ENCODE measurements at regions not wholly inside any gene's neighbourhood (a gene's known extent, or its start where the extent isn't known, plus 50 kb on each side); places are given as distances from the start of the nearest gene placed in this dataset.
"Not testable (repeated sequence)": the region's sequence is repeated elsewhere in the genome, so short reads cannot be mapped to it uniquely, and the experiment has no call there.

DNA sequence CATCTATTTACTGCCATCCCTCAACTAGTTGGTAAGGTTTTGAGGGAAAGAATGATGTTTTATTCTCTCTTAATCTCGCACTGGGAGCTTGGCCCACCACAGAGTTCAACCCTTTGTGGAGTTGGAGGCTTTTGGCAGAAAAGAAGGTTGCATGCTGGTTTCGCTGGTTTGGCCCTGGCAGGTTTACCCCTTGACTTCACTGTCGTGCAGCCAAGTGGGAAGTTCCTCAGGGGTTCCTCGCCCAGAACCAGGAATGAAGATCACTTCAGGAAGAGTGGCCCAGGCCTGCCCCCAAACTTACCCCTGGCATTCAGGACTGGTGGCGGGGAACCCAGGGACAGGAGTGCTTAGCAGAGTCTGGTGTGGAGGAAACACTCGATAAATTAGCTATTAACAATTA is 103.1 kb upstream of the LYZL2 start:
- DNase-seq (ENCODE audit: low spot score): no peak

DNA sequence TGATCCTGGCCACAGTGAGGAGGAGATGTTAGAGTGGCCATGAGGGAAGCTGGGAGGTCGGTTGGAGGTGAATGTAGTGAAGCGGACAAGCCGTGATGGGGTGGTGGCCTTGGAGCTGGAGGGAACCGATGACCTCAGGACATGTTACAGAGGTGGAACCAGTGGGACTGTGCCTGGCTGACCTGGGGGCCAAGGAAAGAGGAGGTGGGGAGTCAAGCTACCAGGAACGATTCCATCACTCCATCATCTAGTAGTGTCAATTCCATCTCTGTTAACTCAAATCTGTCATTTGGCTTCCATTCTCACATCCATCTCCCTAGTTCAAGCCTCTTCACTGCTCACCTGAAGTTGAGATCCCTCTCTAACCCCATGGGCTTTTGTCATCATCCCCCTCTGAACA is 102.4 kb upstream of the LYZL2 start:
- no peak for DNase-seq (ENCODE audit: low spot score)

DNA sequence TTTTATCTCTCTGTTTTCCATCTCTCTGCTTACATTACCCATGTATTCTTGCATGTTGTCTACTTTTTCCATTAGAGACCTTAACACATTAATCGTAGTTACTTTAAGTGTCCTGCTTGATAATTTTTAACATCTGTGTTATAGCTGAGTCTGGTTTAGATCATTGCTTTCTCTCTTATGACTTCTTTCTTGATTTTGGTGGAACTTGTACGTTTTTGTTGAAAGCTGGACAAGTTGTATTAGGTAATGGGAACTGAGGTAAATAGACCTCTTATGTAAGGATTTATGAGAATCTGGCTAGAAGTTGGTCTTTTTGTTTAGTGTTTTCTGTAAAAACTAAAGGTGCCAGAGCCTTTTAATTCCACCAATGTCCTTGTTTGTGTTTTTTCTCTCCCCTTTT is 100.8 kb upstream of the LYZL2 start:
- DNase-seq (ENCODE audit: low spot score): no peak

DNA sequence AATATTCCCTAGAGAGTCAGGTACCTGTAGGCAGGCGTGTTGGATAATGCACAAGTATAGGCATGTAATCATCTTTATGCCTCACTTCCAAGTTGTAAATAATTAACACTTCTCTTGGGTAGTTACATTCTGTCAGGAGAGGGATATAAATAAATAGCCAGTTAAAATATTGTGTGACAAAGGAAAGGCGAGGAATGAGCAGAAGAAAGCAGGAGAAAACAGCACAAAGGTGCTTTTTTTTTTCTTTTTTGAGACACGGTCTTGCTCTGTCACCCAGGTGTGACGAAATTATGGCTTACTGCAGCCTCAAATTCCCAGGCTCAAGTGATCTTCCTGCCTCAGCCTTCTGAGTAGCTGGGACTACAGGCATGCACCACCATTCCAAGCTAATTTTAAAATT is 99.2 kb upstream of the LYZL2 start:
- DNase-seq (ENCODE audit: low spot score): no peak

DNA sequence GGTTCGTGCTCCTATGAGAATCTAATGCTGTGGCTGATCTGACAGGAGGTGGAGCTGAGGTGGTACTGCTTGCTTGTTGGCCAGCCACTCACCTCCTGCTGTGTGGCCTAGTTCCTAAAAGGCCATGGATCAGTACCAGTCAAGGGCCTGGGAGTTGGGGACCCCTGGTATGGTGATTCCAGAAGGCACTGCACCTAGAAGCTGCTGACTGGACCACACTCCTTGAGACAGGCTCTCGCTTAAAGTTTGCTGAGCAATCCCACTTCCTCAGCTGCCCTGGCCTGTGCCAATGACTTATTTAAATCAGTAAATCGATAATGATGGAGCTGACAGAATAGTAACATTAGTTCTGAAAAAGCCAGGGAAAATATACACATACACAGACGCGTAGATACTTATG is 98.6 kb upstream of the LYZL2 start:
- DNase-seq (ENCODE audit: low spot score): no peak

DNA sequence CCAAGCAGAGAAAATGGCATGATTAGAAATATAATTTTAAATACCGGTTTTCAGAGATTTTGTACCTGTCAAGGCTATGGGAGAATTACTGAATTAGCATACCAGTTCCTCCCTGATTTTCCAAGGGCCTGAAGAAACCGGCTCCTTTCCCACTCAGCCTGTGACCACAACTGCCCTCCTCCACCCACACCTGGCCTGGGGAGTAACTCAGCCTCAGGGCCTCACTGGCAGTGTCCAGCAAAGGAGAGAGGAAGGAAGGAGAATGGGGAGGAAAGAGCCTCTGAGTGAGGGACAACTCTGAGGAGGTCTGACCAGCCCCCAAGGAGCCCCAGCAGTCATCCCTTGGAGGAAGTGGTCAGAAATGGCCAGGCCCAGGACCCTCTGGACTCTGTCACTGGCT is 98.0 kb upstream of the LYZL2 start:
- DNase-seq (ENCODE audit: low spot score): no peak

DNA sequence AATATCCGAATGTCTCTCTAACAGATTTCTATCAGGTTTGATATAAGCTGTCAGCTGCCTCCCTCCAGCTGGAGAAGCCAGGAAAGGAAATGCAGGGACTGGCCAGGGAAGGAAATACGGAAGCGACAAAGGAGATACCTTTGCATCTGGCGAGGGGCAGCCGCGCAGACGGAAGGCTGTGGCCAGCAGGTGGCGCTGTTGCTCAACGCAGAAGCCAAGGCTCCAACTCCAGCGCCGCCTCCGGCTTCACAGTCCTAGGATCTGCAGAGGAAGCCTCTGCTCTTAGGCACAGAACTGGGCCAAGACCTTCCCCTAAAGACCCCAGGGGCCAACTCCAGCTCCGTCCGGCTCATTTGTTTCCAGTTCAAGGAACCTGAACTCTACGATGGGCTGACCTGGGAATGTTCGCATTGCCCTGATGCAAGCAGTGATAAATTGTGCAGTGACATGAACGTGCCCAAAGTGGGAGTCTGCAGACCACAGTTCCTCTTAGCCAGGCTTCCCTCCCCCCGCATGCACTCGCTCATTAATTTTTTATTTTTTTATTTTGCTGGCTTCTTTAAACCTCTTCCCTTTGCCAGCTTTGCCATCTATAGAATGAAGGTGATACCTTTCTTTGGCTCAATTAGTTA is 97.3 kb upstream of the LYZL2 start:
- peak; percentile 83 for DNase-seq (ENCODE audit: low spot score)

DNA sequence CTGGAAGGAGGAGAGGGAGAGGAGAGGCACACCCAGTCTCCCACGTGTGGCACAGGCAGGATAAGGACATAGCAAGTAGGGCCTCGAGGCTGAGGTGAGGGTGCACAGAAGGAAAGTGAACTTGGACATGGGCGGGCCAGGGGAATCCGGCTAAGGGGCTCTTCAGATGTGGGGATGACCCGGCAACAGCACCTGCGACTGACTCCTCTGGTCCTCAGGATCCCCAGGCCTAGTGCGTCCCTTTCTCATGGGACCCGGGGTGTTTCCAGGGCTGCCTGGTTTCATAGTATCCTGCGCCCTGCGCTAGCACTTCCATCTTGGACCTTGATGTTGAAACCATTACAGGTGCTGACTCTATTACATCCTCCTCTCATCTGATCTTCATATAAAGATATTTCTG is 96.1 kb upstream of the LYZL2 start:
- no peak for DNase-seq (ENCODE audit: low spot score)

DNA sequence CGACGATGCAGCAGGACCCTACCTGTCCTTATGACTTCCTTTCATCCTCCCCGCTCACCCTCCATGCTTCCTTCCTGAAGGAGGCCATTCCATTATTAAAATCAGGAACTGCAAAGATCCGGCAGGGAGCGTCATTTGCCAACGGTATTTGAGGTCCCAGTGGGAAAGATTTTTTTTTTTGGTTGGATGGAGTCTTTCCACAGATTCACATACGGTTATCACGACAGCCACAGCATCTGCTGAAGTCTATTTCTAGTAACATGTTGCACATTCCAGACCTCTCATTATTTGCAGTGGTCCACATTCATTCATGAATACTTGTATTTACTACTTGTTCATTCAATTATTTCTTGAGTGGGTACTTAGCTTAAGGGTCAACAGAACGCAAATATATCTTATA is 94.7 kb upstream of the LYZL2 start:
- no peak for DNase-seq (ENCODE audit: low spot score)

DNA sequence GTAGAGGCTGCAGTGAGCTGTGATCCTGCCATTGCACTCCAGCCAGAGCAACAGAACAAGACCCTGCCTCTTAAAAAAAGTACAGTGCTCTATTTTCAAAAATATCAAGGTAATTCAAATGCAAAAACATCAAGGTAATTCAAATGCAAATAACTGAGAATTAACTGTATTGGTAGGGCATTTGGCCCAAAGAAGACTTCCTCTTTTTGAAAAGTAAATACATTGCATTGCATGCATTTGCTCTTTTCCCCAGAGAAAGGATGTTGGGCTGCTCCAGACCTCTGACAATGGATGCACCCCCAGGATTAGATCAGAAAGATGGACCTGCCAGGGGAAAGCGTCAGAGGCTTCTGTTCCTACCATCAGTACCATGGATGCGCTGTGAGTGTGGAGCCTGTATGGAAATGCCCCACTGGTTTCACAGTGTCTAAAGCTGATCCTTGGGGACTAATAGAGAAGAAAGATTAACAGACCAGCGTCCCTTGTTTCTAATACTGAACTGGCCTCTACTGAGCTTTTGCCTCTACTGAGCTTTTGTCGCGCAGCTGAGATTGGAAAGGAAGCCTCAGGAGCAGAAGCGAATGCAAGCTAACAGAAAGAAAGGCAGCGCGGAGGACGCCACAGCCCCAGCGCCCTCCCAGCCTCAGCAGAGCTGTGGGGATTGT is 93.5 kb upstream of the LYZL2 start:
- no peak for DNase-seq (ENCODE audit: low spot score)

DNA sequence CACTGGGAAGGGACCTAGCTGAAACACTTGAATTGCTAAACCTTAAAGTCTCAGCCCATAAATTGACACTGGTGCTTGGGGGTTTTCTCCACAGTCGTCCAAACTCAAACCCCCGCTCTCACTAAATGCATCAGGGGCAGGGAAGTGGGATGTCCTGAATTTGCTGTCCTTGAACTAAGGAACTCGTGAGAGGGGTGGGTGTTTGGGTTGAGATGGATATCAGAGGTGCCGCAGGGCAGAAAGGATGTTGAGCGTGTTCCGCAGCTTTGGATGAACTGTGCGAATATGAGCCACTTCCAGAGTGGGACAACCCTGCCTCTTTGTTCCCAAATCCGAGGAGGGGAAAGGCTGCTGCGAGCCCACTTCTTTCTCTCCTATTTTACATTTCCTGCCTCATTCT is 90.3 kb upstream of the LYZL2 start:
- DNase-seq (ENCODE audit: low spot score): no peak

DNA sequence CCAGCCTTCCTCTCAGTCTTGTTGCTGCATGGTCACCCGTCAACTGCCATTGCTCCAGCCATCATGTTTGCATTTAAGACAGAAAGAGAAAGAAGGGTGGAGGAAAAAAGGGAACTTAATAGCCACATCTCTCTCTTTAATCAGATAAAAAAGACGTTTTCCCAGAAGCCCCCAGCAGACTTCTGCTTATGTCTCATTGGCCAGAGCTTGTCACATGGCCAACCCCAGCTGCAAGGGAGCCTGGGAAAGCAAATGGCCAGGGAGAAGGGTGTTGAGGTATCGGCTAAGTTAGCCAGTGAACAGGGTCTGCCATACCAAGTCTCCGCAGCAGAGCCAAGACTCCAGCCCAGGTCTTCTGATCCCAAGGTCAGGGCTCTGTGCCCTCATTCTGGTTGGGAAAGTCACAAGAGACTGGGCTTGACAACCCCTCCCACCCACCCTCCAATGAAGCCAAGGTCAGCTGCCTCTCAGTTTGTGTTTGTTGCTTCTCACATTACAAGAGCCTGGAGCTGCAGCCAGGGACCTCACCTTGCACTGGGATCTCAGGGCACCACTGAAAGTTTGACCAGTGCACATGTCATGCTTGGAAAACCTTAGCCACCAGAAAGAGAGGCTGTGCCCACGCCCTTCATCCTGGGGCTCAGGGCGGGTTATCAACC is 80.3 kb upstream of the LYZL2 start:
- no peak for DNase-seq (ENCODE audit: low spot score)

DNA sequence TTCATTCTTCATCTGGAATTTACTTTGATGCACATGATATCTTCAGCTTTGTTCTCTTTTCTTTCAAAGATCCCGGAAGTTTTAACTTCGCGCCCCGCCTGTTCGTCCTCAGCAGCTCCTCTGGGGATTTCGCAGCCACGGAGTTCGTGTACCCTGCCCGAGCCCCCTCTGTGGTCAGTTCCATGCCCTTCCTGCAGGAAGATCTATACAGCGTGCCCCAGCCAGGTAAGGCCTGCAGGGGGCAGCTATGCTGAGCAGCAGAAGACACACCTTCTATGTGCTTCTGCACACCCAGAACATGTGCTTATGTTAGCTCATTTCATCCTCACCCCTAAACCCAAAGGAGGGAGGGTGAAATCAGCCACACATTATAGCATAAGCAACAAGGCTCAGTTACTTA is 79.7 kb upstream of the LYZL2 start:
- DNase-seq (ENCODE audit: low spot score): no peak

DNA sequence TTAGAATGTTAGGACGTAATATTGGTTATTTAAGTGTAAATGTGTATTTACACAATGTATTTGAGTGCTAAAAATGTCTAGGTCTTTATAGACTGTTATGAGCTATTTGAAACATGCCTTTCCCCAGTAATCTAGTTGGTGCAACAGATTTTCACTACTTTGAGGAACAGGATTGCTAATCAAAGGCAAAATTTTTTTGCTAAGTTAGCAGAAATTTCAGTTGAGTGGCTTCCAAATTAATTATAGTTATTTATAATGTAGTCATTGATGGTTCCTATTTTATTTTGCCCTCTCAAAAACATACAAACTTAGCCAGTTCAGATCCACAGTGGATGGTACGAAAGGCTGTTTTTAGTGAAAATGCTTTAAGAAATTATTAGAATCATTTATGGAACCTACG is 78.7 kb upstream of the LYZL2 start:
- no peak for DNase-seq (ENCODE audit: low spot score)

DNA sequence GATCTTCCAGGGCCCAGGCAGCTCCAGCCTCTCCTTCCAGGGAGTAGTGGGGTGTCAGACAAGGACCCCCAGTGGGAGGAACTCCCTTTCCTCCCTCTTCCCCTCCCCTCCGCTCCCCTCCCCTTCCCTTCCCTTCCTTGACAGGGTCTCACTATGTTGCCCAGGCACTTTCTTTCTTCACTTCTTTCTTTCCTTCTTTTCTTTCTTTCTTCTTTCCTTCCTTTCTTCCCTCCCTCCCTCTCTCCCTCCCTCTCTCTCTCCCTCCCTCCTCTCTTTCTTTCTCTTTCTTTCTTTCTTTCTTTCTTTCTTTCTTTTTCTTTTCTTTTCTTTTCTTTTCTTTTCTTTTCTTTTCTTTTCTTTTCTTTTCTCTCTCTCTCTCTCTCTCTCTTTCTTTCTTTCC is 76.6 kb upstream of the LYZL2 start:
- not testable (repeated sequence) for DNase-seq (ENCODE audit: low spot score)

DNA sequence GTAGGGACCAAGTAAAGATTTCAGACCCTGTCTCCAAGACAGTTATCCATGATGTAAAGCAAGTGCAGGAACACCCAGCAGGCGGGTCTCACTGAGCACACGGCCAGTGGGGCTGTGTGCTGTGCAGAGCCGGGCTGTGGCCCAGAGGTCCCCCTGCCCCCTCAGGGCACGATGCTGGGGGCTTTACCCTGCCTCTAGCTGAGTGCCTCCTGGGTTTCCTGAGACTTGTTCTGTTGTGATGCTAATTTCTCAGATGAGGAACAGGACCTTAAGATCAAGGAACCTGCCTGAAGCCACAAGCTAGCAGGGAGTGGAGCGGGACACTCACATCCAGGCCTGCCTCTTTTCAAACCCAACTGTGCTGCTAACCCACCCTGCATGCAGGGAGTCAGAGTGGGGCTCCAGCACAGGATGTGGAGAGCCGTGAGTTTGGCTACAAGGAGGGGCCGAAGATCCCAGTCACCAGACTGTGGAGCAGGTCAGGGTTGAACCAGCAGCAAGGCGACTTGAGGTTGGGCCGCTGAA is 76.1 kb upstream of the LYZL2 start:
- DNase-seq (ENCODE audit: low spot score): no peak

DNA sequence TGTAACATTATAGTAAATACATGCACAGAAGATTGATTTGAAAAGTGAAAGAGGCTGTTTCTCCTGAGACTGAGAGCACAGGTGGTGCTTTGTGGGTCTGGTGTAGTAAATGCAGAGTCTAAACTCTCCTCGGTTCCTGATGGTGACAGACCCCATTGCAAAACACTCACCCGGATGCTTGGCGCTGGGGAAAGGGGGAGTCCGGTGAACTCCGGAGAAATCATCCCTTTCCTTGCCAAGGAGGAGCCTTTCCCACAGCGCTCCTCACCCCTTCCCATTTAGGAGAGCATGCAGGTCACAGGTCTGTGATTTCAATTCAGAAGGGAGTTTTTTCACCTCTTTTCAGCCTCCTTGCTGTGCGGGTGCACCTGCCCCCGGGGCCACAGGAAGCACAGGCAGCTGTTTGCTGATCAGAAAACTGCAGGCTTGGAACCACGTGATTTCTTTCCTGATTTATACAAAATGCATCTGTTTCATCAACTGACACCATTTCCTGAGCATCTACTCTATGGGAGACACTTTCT is 75.6 kb upstream of the LYZL2 start:
- DNase-seq (ENCODE audit: low spot score): no peak

DNA sequence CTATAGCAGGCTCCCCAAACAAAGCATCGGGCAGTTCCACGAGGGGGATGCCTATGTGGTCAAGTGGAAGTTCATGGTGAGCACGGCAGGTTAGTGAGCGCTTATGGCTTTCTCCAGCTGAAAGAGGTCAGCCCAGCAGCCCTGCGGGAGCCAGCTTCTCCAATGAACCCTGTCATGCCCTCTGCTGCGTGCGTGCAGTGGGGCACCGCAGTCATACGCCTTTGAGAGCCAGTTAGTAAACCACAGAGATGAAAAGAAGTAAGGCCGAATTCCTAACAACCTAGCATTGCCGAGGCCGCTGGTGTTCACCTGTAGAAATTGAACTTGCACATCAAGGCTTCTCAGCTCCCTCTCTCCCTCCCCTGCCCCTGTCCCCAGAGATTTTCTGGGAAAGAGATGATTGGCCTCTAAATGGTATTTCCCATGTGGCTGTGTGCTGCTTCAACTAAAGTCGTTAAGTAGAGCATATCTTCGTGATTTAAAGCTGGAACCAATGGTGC is 75.1 kb upstream of the LYZL2 start:
- DNase-seq (ENCODE audit: low spot score): not testable (repeated sequence)

DNA sequence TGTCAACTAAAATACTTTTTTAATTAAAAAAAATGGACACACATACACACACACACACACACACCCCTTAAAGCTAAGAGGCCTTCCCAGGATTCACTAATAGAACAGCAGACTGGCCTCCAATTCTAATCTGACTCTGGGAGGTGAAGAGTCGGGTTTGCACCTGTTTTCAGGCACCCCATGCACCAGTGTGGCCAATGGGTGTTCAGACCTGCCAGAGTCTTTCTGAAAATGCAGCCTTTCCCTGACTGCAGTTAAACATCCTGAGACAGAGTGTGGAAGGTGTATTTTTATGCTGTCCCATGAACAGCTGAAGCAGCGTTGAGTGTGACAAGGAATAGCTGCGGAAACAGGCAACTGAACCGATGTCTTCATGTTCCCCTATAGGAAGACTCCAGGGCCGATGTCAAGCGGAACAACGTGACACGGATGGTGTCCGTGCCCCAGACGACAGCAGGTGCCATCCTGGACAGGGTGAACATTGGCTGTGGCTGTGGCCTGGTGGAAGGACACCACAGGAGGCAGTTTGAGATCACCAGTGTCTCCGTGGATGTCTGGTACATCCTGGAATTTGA is 74.6 kb upstream of the LYZL2 start:
- DNase-seq (ENCODE audit: low spot score): no peak

DNA sequence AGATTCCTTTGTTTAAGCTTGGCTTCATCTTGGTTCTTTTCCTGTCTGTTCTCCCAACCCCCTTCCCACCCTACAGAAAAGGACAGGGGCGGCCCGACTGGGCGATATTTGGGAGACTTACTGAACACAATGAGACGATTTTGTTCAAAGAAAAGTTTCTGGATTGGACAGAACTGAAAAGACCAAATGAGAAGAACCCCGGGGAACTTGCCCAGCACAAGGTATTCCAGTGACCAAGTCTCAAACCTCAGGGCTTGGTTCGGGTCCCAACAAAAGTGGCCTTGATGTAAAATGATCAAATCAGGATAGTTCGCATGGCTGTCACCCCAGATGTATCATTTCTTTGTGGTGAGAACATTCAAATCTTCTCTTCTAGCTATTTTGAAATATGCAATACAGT is 73.9 kb upstream of the LYZL2 start:
- not testable (repeated sequence) for DNase-seq (ENCODE audit: low spot score)

DNA sequence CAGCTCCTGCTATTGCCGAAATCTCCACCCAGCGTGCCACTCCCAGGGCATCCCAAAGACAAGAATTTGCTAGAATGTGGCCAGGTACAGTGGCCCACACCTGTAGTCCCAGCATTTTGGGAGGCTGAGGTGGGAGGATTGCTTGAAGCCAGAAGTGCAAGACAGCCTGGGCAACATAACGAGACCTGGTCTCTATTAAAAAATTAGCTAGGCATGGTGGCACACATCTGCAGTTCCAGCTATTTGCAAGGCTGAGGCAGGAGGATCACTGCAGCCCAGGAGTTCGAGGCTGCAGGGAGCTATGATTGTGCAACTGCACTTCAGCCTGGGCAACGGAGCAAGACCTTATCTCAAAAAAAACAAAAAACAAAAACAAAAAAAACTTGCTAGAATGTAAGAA is 73.3 kb upstream of the LYZL2 start:
- DNase-seq (ENCODE audit: low spot score): no peak

DNA sequence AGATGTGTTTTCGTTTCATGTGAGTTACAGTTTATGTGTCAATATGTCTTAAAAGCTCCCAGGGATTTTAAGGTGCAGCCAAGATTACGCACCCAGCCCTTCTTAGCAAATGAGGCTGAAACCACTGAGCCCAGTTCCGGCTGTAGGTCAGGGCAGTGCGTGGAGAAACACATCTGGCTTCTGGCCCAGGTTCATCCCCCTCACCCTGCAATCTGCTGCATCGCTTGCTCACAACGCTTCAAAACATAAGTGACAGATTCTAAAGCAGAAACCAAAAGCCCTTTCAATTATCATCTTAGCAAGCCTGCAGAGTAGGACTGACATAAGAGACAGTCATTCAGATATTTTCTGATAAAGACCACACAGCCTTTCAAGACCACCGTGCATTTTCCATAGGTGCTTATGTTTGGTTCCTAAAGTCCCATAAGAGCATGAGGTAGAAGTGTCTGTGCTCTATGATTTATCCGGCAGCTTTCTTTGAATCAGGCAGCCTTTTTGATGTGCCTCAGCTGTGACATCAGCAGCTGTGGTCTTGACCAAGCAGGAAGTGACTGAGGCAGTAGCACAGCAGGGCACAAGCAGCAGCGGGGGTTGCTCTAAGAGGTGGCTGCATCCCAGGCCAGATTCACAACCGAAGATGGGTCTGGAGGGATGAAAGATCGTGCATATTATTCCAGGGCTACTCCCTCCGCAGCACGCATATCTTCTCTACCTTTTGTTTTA is 72.1 kb upstream of the LYZL2 start:
- peak; percentile 66 for DNase-seq (ENCODE audit: low spot score)
